ENCODE measurements at regions not wholly inside any gene's neighbourhood (a gene's known extent, or its start where the extent isn't known, plus 50 kb on each side); places are given as distances from the start of the nearest gene placed in this dataset.

- Histone ChIP-seq H3K4me1 (ENCODE audit: control insufficient read depth in 2 of 2, insufficient read depth in 2 of 2, low read length in 2 of 2) (peaks cover 21 to 51% of the 10 kb centered on the region in 2 donors), H3K36me3 (ENCODE audit: control insufficient read depth in 2 of 3, insufficient read depth in 3 of 3, low read length in 3 of 3) (peaks cover 5 to 8% (median 7%) of the 10 kb centered on the region in 3 experiments), H3K27ac (ENCODE audit: low read depth, low read length) (peak overlapping the region; percentile 69), H3K9me3 (ENCODE audit: control insufficient read depth in 2 of 3, low read length in 3 of 3) (no peaks in the 10 kb centered on the region), H3K4me3 (ENCODE audit: low read length) (peak overlapping the region; percentile 0), H3K27me3 (ENCODE audit: control insufficient read depth in 2 of 2, insufficient read depth in 2 of 2, low read length in 2 of 2) (no peaks in the 10 kb centered on the region)
- Mint-ChIP-seq H3K27me3 (no peaks in the 10 kb centered on the region), H3K4me3 (peak overlapping the region in 9 of 10 donors; percentile 7 to 65 (median 36)), H3K27ac (peak overlapping the region; percentile 45 to 91 (median 80)), H3K4me1 (peaks cover 39 to 95% (median 82%) of the 10 kb centered on the region in 7 donors), H3K9me3 (no peaks in the 10 kb centered on the region), H3K36me3 (peaks cover 10 to 28% (median 19%) of the 10 kb centered on the region in 5 donors)
- intact Hi-C loops (cut with micrococcal nuclease), result loop anchor here (1.0 to 5.0 kb wide), 4 partner anchors 191 to 345 kb away; partner anchors contain the start of gene KLF12 (in 1 of the 2)
- CTCF ChIA-PET, result interaction anchor here (0.9 to 1.3 kb wide), 2 partner anchors 48 to 343 kb away, joined by 3 to 5 read pairs; no protein-coding TSS in a partner anchor
- DNase-seq (peak in 7 of 9 donors; percentile 12 to 44 (median 21)), ATAC-seq (peak; percentile 87)
- POLR2A ChIA-PET, result interaction anchor here (0.7 to 1.1 kb wide), 6 partner anchors 46 to 190 kb away, joined by 3 to 4 read pairs (median 3); no protein-coding TSS in a partner anchor
These were observed 190.9 kb downstream of the KLF12 start for GRCh38 chr13:73943137-73943964.

GRCh38 chr13:73941752-73942151, 192.5 kb downstream of the KLF12 start:
- no peak for ATAC-seq
- Histone ChIP-seq H3K36me3 (ENCODE audit: control insufficient read depth in 2 of 3, insufficient read depth in 3 of 3, low read length in 3 of 3) (peaks cover 5 to 8% (median 7%) of the 10 kb centered on the region in 3 experiments), H3K4me3 (ENCODE audit: low read length) (no peak overlapping the region), H3K9me3 (ENCODE audit: control insufficient read depth in 2 of 3, low read length in 3 of 3) (no peaks in the 10 kb centered on the region), H3K27ac (ENCODE audit: low read depth, low read length) (no peak overlapping the region), H3K27me3 (ENCODE audit: control insufficient read depth in 2 of 2, insufficient read depth in 2 of 2, low read length in 2 of 2) (no peaks in the 10 kb centered on the region), H3K4me1 (ENCODE audit: control insufficient read depth in 2 of 2, insufficient read depth in 2 of 2, low read length in 2 of 2) (peaks cover 21 to 43% of the 10 kb centered on the region in 2 donors)
- no peak for DNase-seq
- no peaks in the 10 kb centered on the region for H3K27me3 Mint-ChIP-seq
- H3K4me1 Mint-ChIP-seq, result peaks cover 41 to 94% (median 83%) of the 10 kb centered on the region in 7 donors
- ChIA-PET CTCF (no interaction called here), POLR2A (no interaction called here)
- H3K27ac Mint-ChIP-seq, result peak overlapping the region in 5 of 9 donors; percentile 13 to 91 (median 60)
- H3K9me3 Mint-ChIP-seq, result no peaks in the 10 kb centered on the region
- H3K36me3 Mint-ChIP-seq, result peaks cover 10 to 31% (median 19%) of the 10 kb centered on the region in 5 donors
- intact Hi-C loops (cut with micrococcal nuclease), result loop anchor here (1.0 to 5.0 kb wide), 5 partner anchors 13 to 347 kb away; partner anchors contain the start of gene KLF12 (in 1 of the 2)
- H3K4me3 Mint-ChIP-seq, result no peak overlapping the region

- H3K4me1 ChIP-seq (ENCODE audit: control insufficient read depth in 2 of 2, insufficient read depth in 2 of 2, low read length in 2 of 2), result peaks cover 21 to 43% of the 10 kb centered on the region in 2 donors
- CTCF ChIA-PET, result interaction anchor here (1.1 kb wide), 1 partner anchor 348 kb away, joined by 3 read pairs; no protein-coding TSS in a partner anchor
- Mint-ChIP-seq H3K9me3 (peaks cover 0 to 1% (median 0%) of the 10 kb centered on the region in 11 donors), H3K27ac (peak overlapping the region in 8 of 9 donors; percentile 25 to 82 (median 55)), H3K4me3 (peak overlapping the region in 5 of 10 donors; percentile 13 to 49 (median 41)), H3K36me3 (peaks cover 18 to 47% (median 29%) of the 10 kb centered on the region in 5 donors), H3K27me3 (no peaks in the 10 kb centered on the region), H3K4me1 (peaks cover 36 to 94% (median 82%) of the 10 kb centered on the region in 7 donors)
- H3K9me3 ChIP-seq (ENCODE audit: control insufficient read depth in 2 of 3, low read length in 3 of 3), result no peaks in the 10 kb centered on the region
- peaks cover 5 to 8% (median 7%) of the 10 kb centered on the region in 3 experiments for H3K36me3 ChIP-seq (ENCODE audit: control insufficient read depth in 2 of 3, insufficient read depth in 3 of 3, low read length in 3 of 3)
- no peaks in the 10 kb centered on the region for H3K27me3 ChIP-seq (ENCODE audit: control insufficient read depth in 2 of 2, insufficient read depth in 2 of 2, low read length in 2 of 2)
- H3K4me3 ChIP-seq (ENCODE audit: low read length), result no peak overlapping the region
- POLR2A ChIA-PET, result no interaction called here
- H3K27ac ChIP-seq (ENCODE audit: low read depth, low read length), result no peak overlapping the region
- ATAC-seq (no peak), DNase-seq (no peak)
- intact Hi-C loops (cut with micrococcal nuclease), result loop anchor here (2.0 to 5.0 kb wide), 2 partner anchors 15 to 292 kb away; no protein-coding TSS in a partner anchor
These were observed 194.1 kb downstream of the KLF12 start for GRCh38 chr13:73940098-73940497.

- ATAC-seq (no peak), DNase-seq (peak in 2 of 9 donors; percentile 14 to 15)
- H3K4me3 ChIP-seq (ENCODE audit: low read length), result no peak overlapping the region
- CTCF ChIA-PET, result interaction anchor here (1.1 kb wide), 1 partner anchor 349 kb away, joined by 3 read pairs; no protein-coding TSS in a partner anchor
- H3K9me3 ChIP-seq (ENCODE audit: control insufficient read depth in 2 of 3, low read length in 3 of 3), result no peaks in the 10 kb centered on the region
- H3K4me1 ChIP-seq (ENCODE audit: control insufficient read depth in 2 of 2, insufficient read depth in 2 of 2, low read length in 2 of 2), result peaks cover 22 to 41% of the 10 kb centered on the region in 2 donors
- H3K27ac ChIP-seq (ENCODE audit: low read depth, low read length), result no peak overlapping the region
- H3K27me3 ChIP-seq (ENCODE audit: control insufficient read depth in 2 of 2, insufficient read depth in 2 of 2, low read length in 2 of 2), result no peaks in the 10 kb centered on the region
- Mint-ChIP-seq H3K27me3 (no peaks in the 10 kb centered on the region), H3K27ac (peak overlapping the region in 8 of 9 donors; percentile 25 to 79 (median 48)), H3K4me1 (peaks cover 37 to 94% (median 83%) of the 10 kb centered on the region in 7 donors), H3K4me3 (peak overlapping the region in 7 of 10 donors; percentile 9 to 49 (median 41)), H3K36me3 (peaks cover 18 to 47% (median 29%) of the 10 kb centered on the region in 5 donors), H3K9me3 (peaks cover 0 to 1% (median 0%) of the 10 kb centered on the region in 11 donors)
- intact Hi-C loops (cut with micrococcal nuclease), result loop anchor here (2.0 to 5.0 kb wide), 3 partner anchors 15 to 293 kb away; no protein-coding TSS in a partner anchor
- H3K36me3 ChIP-seq (ENCODE audit: control insufficient read depth in 2 of 3, insufficient read depth in 3 of 3, low read length in 3 of 3), result peaks cover 5 to 8% (median 7%) of the 10 kb centered on the region in 3 experiments
- POLR2A ChIA-PET, result no interaction called here
These were observed 194.6 kb downstream of the KLF12 start for GRCh38 chr13:73939603-73940002.

- Mint-ChIP-seq H3K9me3 (peaks cover 0 to 1% (median 0%) of the 10 kb centered on the region in 11 donors), H3K27ac (peak overlapping the region in 3 of 9 donors; percentile 33 to 64 (median 57)), H3K4me3 (no peak overlapping the region), H3K36me3 (peaks cover 18 to 48% (median 30%) of the 10 kb centered on the region in 5 donors), H3K4me1 (peaks cover 40 to 94% (median 83%) of the 10 kb centered on the region in 7 donors), H3K27me3 (no peaks in the 10 kb centered on the region)
- Histone ChIP-seq H3K36me3 (ENCODE audit: control insufficient read depth in 2 of 3, insufficient read depth in 3 of 3, low read length in 3 of 3) (peaks cover 5 to 8% (median 7%) of the 10 kb centered on the region in 3 experiments), H3K4me1 (ENCODE audit: control insufficient read depth in 2 of 2, insufficient read depth in 2 of 2, low read length in 2 of 2) (peaks cover 25 to 41% of the 10 kb centered on the region in 2 donors), H3K27ac (ENCODE audit: low read depth, low read length) (no peak overlapping the region), H3K9me3 (ENCODE audit: control insufficient read depth in 2 of 3, low read length in 3 of 3) (no peaks in the 10 kb centered on the region), H3K27me3 (ENCODE audit: control insufficient read depth in 2 of 2, insufficient read depth in 2 of 2, low read length in 2 of 2) (no peaks in the 10 kb centered on the region), H3K4me3 (ENCODE audit: low read length) (no peak overlapping the region)
- ChIA-PET POLR2A (interaction anchor here (0.7 kb wide), 1 partner anchor 13 kb away, joined by 5 read pairs; no protein-coding TSS in a partner anchor), CTCF (interaction anchor here (0.6 to 1.1 kb wide), 3 partner anchors 27 to 349 kb away, joined by 3 read pairs; no protein-coding TSS in a partner anchor)
- DNase-seq (no peak), ATAC-seq (no peak)
- intact Hi-C loops (cut with micrococcal nuclease), result loop anchor here in 1 of 2 donors (2.0 kb wide), 1 partner anchor 14 kb away; no protein-coding TSS in a partner anchor
These were observed 195.2 kb downstream of the KLF12 start for GRCh38 chr13:73939071-73939380.

Measured in naive thymus-derived CD4-positive, alpha-beta T cell (primary cell).